HG03432 (cell line): ENCODE measurements at regions not wholly inside any gene's neighbourhood (a gene's known extent, or its start where the extent isn't known, plus 50 kb on each side); places are given as distances from the start of the nearest gene placed in this dataset.

Source experiments
- ATAC-seq: cut with Tn5 transposase; IDR thresholded peaks from one replicate; pipeline ENCODE4 v1.9.1; 2021; ENCODE audit warnings: mild to moderate bottlenecking, moderate library complexity; ENCODE audit not compliant: unreplicated experiment

- ATAC-seq, result no peak
Observed at GRCh38 chr3:159165961-159166360, 364.1 kb downstream of the MFSD1 start.

GRCh38 chr3:159166899-159167586 lies 365.2 kb downstream of the MFSD1 start:
- no peak for ATAC-seq

DNA sequence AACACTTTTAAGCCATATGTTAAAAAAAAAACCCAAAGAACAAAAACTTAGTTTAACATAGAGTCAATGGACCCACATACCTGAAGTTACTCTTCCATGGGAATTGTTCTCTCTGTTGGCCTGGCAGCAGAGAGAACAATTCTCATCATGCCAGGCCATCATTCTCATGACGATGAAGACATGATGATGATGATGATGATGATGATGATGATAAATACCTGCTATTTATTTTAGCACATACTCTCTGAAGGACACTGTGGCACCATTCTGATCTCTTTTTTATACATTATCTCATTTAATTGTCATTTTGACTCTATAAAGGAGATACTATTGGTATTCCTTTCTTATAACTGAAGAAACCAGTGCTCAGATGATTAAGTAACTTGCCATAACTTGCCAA lies 366.9 kb downstream of the MFSD1 start:
- ATAC-seq, result no peak

DNA sequence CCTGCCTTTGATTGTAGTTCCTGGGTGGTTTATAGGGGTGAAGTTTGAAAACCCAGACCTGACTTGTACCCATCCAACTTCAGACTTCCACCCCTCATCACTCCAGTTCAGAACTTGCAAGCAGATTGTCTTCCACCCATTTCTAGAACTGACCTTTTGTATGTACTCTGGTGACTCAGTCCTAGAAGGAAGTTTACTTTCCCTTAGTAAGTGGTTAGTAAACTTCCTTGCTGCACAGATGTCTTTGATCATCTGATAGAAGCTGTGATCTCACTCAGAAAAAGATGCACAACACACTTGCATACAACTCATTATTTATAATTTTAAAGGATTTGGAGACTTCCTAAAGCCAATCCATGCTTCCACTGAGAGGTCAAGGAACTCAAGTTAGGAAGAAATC lies 368.0 kb downstream of the MFSD1 start:
- ATAC-seq, result peak; percentile 60

DNA sequence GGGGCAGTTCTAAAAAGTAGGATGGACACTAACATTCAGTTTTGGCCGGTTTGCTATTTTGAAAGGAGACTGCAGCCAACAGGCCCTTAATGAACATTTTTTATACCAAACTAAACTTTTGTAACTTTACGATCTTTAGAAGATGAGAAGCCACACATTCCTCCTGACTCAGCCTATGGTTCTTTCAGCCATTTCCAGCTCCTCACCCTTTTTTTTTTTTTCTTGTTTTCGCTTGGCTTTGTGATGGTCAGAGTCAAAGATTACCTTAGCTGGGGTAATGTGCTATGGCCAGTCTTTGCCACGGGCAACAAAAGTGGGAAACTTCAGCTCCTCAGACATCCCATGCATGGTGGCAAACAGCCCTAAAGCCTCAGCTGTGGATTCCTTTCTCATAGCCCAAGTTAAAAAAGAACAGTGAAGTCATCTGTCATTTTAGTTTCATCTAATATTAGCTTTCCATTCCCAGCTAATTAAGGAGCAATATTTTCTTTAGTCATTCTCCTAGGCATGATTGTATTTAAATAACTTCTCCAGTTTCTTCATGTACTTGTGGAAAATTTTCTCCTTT lies 368.7 kb downstream of the MFSD1 start:
- no peak for ATAC-seq

DNA sequence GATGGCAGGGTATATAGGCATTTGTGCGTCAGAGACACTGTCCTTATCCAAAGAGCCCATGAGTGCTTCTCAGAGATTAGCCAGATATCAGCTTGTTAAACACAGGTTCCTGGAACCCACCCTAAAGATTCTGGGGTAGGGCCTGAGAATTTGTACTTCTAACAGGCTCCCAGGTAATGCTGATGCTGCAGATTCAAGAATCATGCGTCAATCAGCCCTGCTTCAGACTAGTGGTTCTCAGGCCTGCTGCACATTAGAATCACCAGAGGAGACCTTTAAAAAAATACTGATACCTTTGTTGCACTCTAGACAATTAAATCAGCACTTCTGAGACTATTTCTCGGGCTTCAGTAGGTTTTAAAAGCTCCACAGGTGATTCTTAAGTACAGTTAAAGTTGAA lies 369.5 kb downstream of the MFSD1 start:
- no peak for ATAC-seq

GRCh38 chr3:159172473-159172872 lies 370.6 kb downstream of the MFSD1 start:
- no peak for ATAC-seq

DNA sequence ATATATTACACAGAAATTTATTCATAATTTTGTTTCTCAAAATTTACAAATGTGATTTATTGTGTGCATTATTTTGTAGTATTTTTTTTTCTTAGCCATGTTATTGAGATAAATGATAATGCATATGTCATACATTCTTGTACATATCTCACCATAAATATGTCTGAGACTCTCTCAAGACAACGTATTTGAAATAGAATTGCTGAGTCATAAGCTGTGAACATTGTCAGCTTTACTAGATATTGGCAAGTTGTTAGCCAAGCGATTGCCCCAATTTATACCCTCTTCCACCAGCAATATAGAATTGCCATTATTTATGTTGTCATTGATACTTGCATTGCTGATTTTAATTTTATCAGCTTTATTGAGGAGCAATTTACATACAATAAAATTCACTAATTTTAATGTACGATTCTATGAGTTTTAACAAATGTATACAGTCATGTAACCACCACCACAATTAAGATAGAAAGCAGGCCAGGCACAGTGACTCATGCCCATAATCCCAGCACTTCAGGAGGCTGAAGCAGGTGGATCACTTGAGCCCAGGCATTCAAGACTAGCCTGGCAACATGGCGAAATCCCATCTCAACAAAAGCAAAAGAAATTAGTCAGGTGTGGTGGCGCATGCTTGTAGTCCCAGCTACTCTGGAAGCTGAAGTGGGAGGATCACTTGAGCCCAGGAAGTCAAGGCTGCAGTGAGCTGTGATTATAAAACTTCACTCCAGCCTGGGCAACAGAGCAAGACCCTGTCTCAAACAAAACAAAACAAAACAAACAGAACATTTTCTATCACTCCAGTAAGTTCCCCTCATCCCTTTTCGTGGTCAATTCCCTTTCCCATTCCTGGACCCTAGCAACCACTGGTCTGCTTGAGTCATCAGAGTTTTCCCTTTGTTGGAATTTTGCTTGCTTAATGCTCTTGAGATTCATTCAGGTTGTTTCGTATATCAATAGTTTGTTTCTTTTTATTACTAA lies 373.1 kb downstream of the MFSD1 start:
- ATAC-seq, result no peak

DNA sequence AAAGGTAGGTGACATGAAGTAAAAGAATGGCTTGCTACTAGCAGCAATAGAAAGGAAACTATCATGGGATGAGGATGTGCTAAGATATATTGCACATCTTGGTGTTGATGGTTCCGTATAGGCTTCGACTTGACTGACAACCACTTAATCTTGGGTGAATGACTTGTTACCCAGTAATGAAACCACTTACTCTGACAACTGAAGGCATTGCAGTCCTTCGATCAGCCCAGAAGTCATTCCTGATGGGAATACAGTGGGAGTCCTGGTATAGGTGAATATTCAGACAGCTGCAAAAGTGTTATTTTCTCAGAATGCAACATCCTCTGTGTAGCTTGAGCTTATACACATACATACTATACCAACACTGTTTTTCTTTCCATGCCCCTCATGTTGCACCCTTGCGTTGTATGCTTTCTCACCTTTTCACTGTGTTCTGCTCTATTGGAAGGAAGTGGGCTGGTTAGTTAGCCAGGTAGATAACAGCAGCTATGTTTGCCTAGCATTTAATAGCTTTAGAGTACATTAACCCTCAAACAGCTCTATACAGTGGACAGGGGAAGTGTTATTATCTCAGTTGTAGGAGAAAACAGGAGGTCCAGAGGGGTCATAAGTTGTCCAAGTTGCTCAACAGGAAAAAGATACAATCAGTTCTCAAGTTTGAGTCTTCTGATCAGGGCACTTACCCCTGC lies 376.5 kb downstream of the MFSD1 start:
- no peak for ATAC-seq

DNA sequence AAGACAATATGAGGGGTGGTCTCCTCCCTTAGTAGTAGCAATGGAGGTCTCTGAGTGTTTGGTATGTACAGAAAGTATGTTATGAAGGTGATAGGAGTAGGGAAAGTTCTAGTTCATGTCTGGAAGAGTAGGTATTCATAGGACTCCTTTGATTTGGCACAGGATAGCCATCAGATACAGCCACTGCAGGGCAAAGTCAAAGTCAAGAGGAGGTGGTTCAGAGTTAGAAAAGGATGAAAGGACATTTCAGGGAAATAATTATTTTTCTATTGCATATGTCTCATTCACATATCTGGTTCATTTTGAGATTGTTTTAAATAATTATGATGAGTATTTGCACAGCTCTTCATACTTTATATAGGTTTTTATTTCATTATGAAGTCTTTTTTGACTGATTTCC lies 381.1 kb downstream of the MFSD1 start:
- ATAC-seq, result no peak

DNA sequence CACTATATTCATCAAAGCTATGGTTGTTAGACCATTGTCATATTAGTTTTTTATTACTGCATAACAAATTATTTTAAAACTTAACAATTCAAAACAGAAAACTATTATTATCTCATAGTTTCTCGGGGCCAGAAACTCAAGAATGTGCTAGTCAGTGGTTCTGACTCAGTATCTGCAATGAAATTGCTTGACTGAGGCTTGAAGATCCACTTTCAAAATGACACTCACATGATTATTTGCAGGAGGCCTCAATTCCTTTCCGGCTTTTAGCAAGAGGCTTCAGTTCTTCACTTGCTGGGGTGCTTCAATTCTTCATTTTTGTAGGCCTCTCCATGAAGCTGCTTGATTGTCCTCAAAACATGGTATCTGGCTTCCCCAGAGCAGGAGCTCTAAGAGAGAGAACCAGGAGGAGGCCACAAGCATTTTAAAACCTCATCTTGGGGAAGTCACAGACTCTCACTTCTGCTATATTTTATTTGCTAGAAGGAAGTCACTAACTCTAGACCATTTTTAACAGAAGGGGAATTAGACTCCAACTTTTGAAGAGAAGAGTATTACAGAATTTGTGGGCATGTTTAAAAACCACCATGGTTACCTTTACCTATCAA lies 383.7 kb downstream of the MFSD1 start:
- peak; percentile 73 for ATAC-seq

GRCh38 chr3:159186581-159186980 lies 384.7 kb downstream of the MFSD1 start:
- ATAC-seq, result peak; percentile 70

- ATAC-seq, result no peak
Observed at GRCh38 chr3:159187232-159187631, 385.4 kb downstream of the MFSD1 start.

DNA sequence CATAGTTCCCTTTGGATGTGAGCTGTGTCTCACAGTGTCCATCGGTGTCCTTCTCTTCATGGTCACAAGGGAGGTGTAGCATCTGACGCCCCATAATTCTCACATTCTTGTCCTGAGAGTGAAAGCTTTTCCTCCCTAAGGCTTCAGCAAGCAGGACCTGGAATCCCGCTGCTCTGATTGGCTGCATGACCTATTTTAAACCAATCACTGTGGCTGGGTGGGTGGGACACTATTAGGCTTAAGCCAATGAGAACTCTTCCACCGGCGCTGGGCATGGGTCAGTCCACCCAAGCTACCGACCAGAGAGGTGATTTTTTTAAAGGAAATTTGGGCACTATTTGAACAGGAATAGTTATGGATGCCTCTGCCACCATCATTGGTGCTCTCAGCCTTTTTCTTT lies 385.9 kb downstream of the MFSD1 start:
- ATAC-seq, result no peak

DNA sequence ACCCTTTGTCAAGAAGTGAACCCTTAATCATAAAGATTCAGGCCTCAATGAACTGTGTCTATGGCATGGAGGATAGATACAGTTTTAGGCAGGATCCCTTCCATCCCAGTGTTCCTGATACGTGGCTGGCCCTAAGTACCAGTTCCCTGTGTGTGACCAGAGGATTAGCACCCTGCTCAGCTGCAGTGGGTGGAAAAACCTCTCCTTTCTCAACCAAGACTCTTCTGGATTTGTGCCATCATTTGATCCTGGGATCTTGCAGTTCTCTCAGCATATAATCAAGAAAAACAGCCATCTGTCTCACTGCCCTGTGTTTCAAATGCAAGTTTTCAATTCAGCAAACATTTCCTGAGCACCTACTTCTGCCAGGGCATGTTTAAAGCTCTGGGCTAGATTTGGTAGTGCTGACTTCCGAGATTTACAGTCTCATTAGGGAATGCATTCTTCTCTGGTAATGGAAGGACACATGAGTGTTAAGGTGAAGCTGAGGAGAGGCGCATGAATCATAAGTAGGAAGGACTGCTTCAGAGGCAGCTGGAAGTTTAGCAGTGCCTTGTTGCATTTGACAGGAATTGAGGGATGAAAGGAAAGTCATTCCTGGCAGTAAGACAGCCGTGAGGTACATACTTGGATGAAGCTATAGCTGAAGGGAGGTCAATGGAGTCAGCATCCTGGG lies 388.3 kb downstream of the MFSD1 start:
- no peak for ATAC-seq

- ATAC-seq, result no peak
Observed at GRCh38 chr3:159191447-159191846, 389.6 kb downstream of the MFSD1 start.

- no peak for ATAC-seq
Observed at GRCh38 chr3:159196359-159196758, 394.5 kb downstream of the MFSD1 start.

DNA sequence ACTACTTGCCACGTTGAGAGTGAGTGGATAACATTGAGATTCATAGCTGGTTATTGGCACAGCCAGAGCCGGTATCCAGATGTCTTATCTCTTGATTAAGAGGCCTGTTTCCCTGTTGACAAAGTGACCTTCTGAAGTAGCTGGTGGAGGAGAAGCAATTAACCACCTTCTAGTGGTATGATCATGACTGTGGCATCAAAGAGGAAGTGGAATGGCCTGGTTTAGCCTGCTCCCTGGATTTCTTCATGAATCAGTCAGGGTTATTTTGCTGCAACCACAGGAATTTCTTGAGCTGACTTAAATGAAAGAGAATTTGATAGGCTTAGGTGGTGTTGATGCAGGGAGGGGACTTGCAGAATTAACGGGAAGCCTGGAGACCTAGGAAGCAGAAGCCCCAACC lies 398.3 kb downstream of the MFSD1 start:
- ATAC-seq, result no peak

DNA sequence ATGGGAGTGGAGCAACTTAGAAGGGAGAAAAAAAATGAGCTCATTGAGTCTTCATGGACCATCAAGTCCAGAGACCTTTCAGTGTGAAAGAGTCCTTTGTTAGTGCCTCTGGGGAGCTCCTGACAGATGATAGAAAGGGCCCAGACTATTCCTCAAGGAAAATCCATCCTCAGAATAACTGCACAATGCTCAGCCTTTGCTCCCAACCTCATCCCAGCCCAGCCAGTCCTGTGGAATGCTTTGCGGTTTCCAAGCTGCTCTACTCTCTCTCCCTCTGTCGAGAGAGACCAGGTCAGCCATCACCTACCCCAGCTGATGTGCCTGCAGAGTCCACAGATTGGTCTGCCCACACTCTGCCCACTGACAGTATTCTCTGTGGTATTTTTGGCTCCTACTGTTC lies 406.2 kb downstream of the MFSD1 start:
- no peak for ATAC-seq

DNA sequence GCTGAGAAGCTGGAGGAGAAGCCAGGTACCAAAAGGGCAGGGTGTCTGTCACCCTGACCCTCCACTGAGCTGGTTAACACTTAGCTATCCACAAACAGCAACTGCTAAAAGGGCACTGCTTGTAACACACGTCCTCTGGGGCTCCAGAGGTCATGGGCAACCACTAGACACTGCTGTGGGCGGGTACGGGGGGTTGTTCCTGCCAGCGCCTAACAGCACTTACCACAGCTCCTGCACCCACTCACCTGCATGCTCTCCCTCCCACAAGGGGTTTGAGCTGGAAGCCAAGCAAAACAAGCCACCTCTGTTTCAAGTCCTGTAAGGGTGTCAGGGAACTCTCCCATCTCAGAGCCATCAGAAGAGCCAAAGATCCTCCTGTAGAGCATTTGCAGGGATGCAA lies 407.6 kb downstream of the MFSD1 start:
- no peak for ATAC-seq
